Omental fat pad (tissue), 3 donors: ENCODE measurements at regions not wholly inside any gene's neighbourhood (a gene's known extent, or its start where the extent isn't known, plus 50 kb on each side); places are given as distances from the start of the nearest gene placed in this dataset.

Source experiments
- ATAC-seq: fragments of 150-250 bp; one replicate; pipeline ENCODE4 v1.9.1; 2016; ENCODE audit warnings: mild to moderate bottlenecking, moderate library complexity; ENCODE audit not compliant: low FRiP score
- DNase-seq: peaks from one replicate; pipeline ENCODE4 v3.0.0-alpha.2; 2019; ENCODE audit warnings: low spot score
- CTCF ChIP-seq, 3 donors: fragments of 450-650 bp; IDR thresholded peaks; one replicate each; pipeline ENCODE4 v1.5.1; 2016 to 2017; ENCODE audit warnings: antibody characterized with exemption in 3 of 3, mild to moderate bottlenecking in 3 of 3, moderate library complexity in 2 of 3

GRCh38 chr19:31520633-31521032, 171.4 kb upstream of the TSHZ3 start:
- no peak for ATAC-seq
- no peak for DNase-seq
- TF ChIP-seq CTCF (IDR thresholded peaks at IDR 0.05): no peak

GRCh38 chr19:31525610-31526147, 176.4 kb upstream of the TSHZ3 start:
- DNase-seq: no peak
- ATAC-seq: no peak
- TF ChIP-seq CTCF (IDR thresholded peaks at IDR 0.05): no peak

- DNase-seq (no peak), ATAC-seq (no peak)
- no peak for TF ChIP-seq CTCF (IDR thresholded peaks at IDR 0.05)
Measured at GRCh38 chr19:31527443-31527842, 178.2 kb upstream of the TSHZ3 start.

- no peak for TF ChIP-seq CTCF (IDR thresholded peaks at IDR 0.05)
- DNase-seq: no peak
- no peak for ATAC-seq
Measured at GRCh38 chr19:31528261-31528660, 179.0 kb upstream of the TSHZ3 start.

GRCh38 chr19:31529121-31529520, 179.9 kb upstream of the TSHZ3 start:
- no peak for DNase-seq
- TF ChIP-seq CTCF (IDR thresholded peaks at IDR 0.05): no peak
- no peak for ATAC-seq

GRCh38 chr19:31530781-31531180, 181.5 kb upstream of the TSHZ3 start:
- DNase-seq: no peak
- ATAC-seq: no peak
- TF ChIP-seq CTCF (IDR thresholded peaks at IDR 0.05): no peak

GRCh38 chr19:31531326-31531725, 182.1 kb upstream of the TSHZ3 start:
- no peak for TF ChIP-seq CTCF (IDR thresholded peaks at IDR 0.05)
- DNase-seq (no peak), ATAC-seq (no peak)
